K562 (cell line): ENCODE measurements at regions not wholly inside any gene's neighbourhood (a gene's known extent, or its start where the extent isn't known, plus 50 kb on each side); places are given as distances from the start of the nearest gene placed in this dataset.
A peak's percentile ranks its signal among the peaks of the same experiment; 100 is the strongest.

ENCODE experiments used
- ARID3A ChIP-seq: IDR thresholded peaks from 2 replicates; pipeline ENCODE4 v1.6.1; 2012; ENCODE audit warnings: low read depth, low read length, improper control_type of control experiment, borderline replicate concordance
- FOS ChIP-seq: IDR thresholded peaks from 3 replicates; pipeline ENCODE4 v1.6.1; 2011; ENCODE audit not compliant: insufficient read length; ENCODE audit errors: extremely low read depth
- HMG20B ChIP-seq: fragments of 250-450 bp; sonication (Bioruptor Pico); IDR thresholded peaks from 2 replicates; pipeline ENCODE4 v1.5.0; 2021; ENCODE audit warnings: mild to moderate bottlenecking
- JUN ChIP-seq, 2 experiments: sonication (generic) in 1 of 2; formaldehyde crosslinking in 1 of 2; IDR thresholded peaks; 2 replicates each; pipeline versions ENCODE4 v1.6.1 to v1.8.0; 2012 to 2022; ENCODE audit warnings: borderline replicate concordance in 2 of 2, mild to moderate bottlenecking in 2 of 2, improper control_type of control experiment in 1 of 2, low read depth in 1 of 2, low read length in 1 of 2, missing genetic modification reagents in 1 of 2
- MGA ChIP-seq: fragments of 450-650 bp; IDR thresholded peaks from 2 replicates; pipeline ENCODE4 v1.6.1; 2016; ENCODE audit warnings: mild to moderate bottlenecking, moderate library complexity
- NCOA4 ChIP-seq: fragments of 450-650 bp; IDR thresholded peaks from 2 replicates; pipeline ENCODE4 v1.6.1; 2018; ENCODE audit warnings: mild to moderate bottlenecking; ENCODE audit not compliant: partially characterized antibody
- ZNF586 ChIP-seq: fragments of 450-650 bp; formaldehyde crosslinking; conservative IDR thresholded peaks from 2 replicates; pipeline ENCODE4 v1.4.0; 2020; ENCODE audit warnings: mild to moderate bottlenecking, moderate library complexity
- TF ChIP-seq, protein P1 (sequence below): fragments of 200-400 bp; formaldehyde crosslinking; IDR thresholded peaks from 2 replicates; pipeline ENCODE4 v1.6.1; 2017; ENCODE audit warnings: mild to moderate bottlenecking, low read depth, low read length, moderate library complexity
- TF ChIP-seq, protein P2 (sequence below): fragments of 450-650 bp; formaldehyde crosslinking; IDR thresholded peaks from 2 replicates; pipeline ENCODE4 v1.4.0; 2022; ENCODE audit warnings: missing genetic modification characterization

DNA sequence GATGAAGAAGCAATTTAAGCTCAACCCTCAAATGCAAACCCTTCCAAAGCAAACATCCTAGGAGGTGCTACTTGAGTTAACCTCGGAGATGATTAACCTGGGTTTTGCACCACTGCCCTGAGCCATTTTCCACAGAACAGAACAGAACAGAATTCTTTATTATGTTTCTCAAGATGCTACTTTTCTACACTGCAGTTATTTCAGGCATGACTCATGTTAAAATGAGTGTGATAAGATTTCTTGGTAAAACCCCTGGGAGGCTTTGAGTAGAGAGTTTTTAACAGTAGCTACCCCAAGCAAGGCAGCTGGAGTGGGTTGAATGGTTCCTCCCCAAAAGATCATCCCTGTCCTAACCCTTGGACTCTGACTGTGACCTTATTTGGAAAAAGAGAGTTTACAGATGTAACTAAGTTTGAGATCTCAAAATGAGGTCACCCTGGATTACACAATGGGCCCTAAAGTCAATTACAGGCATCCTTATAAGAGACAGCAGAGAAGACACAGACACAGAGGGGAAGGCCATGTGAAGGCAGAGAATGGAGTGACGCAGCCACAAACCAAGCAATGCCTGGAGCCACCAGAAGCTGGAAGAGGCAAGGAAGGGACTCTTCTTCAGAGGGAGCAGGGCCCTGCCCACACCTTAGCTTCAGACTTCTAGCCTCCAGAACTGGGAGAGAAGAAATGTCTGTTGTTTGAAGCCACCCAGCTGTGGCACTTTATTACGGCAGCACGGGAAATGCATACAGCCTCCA lies 153.4 kb downstream of the ETS2 start (continued):
- peak; percentile 58; the same call in 1 of the 2 replicates for TF ChIP-seq JUN (IDR thresholded peaks at IDR 0.05; ENCODE audit: borderline replicate concordance, low read depth, low read length)
- no peak for TF ChIP-seq JUN (CRISPR knock-in tag; IDR thresholded peaks at IDR 0.05; ENCODE audit: borderline replicate concordance)
- TF ChIP-seq ZNF586 (CRISPR knock-in tag): no peak
- no peak for TF ChIP-seq HMG20B
- no peak for TF ChIP-seq ARID3A
- TF ChIP-seq FOS: no peak
- TF ChIP-seq, protein P1, sequence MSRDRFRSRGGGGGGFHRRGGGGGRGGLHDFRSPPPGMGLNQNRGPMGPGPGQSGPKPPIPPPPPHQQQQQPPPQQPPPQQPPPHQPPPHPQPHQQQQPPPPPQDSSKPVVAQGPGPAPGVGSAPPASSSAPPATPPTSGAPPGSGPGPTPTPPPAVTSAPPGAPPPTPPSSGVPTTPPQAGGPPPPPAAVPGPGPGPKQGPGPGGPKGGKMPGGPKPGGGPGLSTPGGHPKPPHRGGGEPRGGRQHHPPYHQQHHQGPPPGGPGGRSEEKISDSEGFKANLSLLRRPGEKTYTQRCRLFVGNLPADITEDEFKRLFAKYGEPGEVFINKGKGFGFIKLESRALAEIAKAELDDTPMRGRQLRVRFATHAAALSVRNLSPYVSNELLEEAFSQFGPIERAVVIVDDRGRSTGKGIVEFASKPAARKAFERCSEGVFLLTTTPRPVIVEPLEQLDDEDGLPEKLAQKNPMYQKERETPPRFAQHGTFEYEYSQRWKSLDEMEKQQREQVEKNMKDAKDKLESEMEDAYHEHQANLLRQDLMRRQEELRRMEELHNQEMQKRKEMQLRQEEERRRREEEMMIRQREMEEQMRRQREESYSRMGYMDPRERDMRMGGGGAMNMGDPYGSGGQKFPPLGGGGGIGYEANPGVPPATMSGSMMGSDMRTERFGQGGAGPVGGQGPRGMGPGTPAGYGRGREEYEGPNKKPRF: no peak
- TF ChIP-seq, protein P2, sequence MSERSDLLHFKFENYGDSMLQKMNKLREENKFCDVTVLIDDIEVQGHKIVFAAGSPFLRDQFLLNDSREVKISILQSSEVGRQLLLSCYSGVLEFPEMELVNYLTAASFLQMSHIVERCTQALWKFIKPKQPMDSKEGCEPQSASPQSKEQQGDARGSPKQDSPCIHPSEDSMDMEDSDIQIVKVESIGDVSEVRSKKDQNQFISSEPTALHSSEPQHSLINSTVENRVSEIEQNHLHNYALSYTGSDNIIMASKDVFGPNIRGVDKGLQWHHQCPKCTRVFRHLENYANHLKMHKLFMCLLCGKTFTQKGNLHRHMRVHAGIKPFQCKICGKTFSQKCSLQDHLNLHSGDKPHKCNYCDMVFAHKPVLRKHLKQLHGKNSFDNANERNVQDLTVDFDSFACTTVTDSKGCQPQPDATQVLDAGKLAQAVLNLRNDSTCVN: no peak
- TF ChIP-seq NCOA4: no peak
- no peak for TF ChIP-seq MGA
